ENCODE measurements at regions not wholly inside any gene's neighbourhood (a gene's known extent, or its start where the extent isn't known, plus 50 kb on each side); places are given as distances from the start of the nearest gene placed in this dataset.

GRCh38 chr9:11779971-11780370 lies 913.2 kb upstream of the TYRP1 start:
- Histone ChIP-seq H3K9me3 (ENCODE audit: low read depth, low read length) (peaks cover 2% of the 10 kb centered on the region), H3K36me3 (ENCODE audit: insufficient read depth, low read length) (no peaks in the 10 kb centered on the region), H3K27me3 (ENCODE audit: insufficient read depth, low read length) (no peaks in the 10 kb centered on the region), H3K79me2 (ENCODE audit: insufficient read depth, low read length) (no peaks in the 10 kb centered on the region), H4K20me1 (ENCODE audit: insufficient read depth, low read length) (no peaks in the 10 kb centered on the region), H3K4me1 (ENCODE audit: insufficient read depth, low read length) (no peaks in the 10 kb centered on the region), H3K4me2 (ENCODE audit: insufficient read depth, low read length) (no peak overlapping the region), H3K4me3 (ENCODE audit: insufficient read depth, low read length) (no peak overlapping the region), H2AFZ (ENCODE audit: low read length) (no peak overlapping the region), H3K27ac (ENCODE audit: low read depth, low read length) (no peak overlapping the region)
- no peak for TF ChIP-seq CTCF (IDR thresholded peaks at IDR 0.05; ENCODE audit: extremely low read depth, low read depth, low read length)
- no peak for DNase-seq (ENCODE audit: insufficient read length, low spot score, missing footprints)

GRCh38 chr9:11792870-11793269 lies 900.3 kb upstream of the TYRP1 start:
- no peaks in the 10 kb centered on the region for H4K20me1 ChIP-seq (ENCODE audit: insufficient read depth, low read length)
- no peak overlapping the region for H3K4me3 ChIP-seq (ENCODE audit: insufficient read depth, low read length)
- no peak for TF ChIP-seq CTCF (IDR thresholded peaks at IDR 0.05; ENCODE audit: extremely low read depth, low read depth, low read length)
- peaks cover 8% of the 10 kb centered on the region for H3K9me3 ChIP-seq (ENCODE audit: low read depth, low read length)
- H3K36me3 ChIP-seq (ENCODE audit: insufficient read depth, low read length) = no peaks in the 10 kb centered on the region
- no peaks in the 10 kb centered on the region for H3K27me3 ChIP-seq (ENCODE audit: insufficient read depth, low read length)
- no peak overlapping the region for H3K27ac ChIP-seq (ENCODE audit: low read depth, low read length)
- no peak for DNase-seq (ENCODE audit: insufficient read length, low spot score, missing footprints)
- H2AFZ ChIP-seq (ENCODE audit: low read length) = no peak overlapping the region
- no peaks in the 10 kb centered on the region for H3K4me1 ChIP-seq (ENCODE audit: insufficient read depth, low read length)
- H3K79me2 ChIP-seq (ENCODE audit: insufficient read depth, low read length) = no peaks in the 10 kb centered on the region
- H3K4me2 ChIP-seq (ENCODE audit: insufficient read depth, low read length) = no peak overlapping the region

GRCh38 chr9:11794984-11795383 lies 898.2 kb upstream of the TYRP1 start:
- DNase-seq (ENCODE audit: insufficient read length, low spot score, missing footprints) = no peak
- no peaks in the 10 kb centered on the region for H3K36me3 ChIP-seq (ENCODE audit: insufficient read depth, low read length)
- no peaks in the 10 kb centered on the region for H3K79me2 ChIP-seq (ENCODE audit: insufficient read depth, low read length)
- TF ChIP-seq CTCF (IDR thresholded peaks at IDR 0.05; ENCODE audit: extremely low read depth, low read depth, low read length) = no peak
- peaks cover 8% of the 10 kb centered on the region for H3K9me3 ChIP-seq (ENCODE audit: low read depth, low read length)
- H3K4me3 ChIP-seq (ENCODE audit: insufficient read depth, low read length) = no peak overlapping the region
- no peaks in the 10 kb centered on the region for H3K27me3 ChIP-seq (ENCODE audit: insufficient read depth, low read length)
- no peak overlapping the region for H3K27ac ChIP-seq (ENCODE audit: low read depth, low read length)
- H3K4me1 ChIP-seq (ENCODE audit: insufficient read depth, low read length) = no peaks in the 10 kb centered on the region
- no peak overlapping the region for H3K4me2 ChIP-seq (ENCODE audit: insufficient read depth, low read length)
- H4K20me1 ChIP-seq (ENCODE audit: insufficient read depth, low read length) = no peaks in the 10 kb centered on the region
- H2AFZ ChIP-seq (ENCODE audit: low read length) = no peak overlapping the region

- H3K4me3 ChIP-seq (ENCODE audit: insufficient read depth, low read length) = no peak overlapping the region
- H2AFZ ChIP-seq (ENCODE audit: low read length) = no peak overlapping the region
- H3K27me3 ChIP-seq (ENCODE audit: insufficient read depth, low read length) = no peaks in the 10 kb centered on the region
- H3K9me3 ChIP-seq (ENCODE audit: low read depth, low read length) = no peaks in the 10 kb centered on the region
- H3K27ac ChIP-seq (ENCODE audit: low read depth, low read length) = no peak overlapping the region
- H4K20me1 ChIP-seq (ENCODE audit: insufficient read depth, low read length) = no peaks in the 10 kb centered on the region
- no peaks in the 10 kb centered on the region for H3K36me3 ChIP-seq (ENCODE audit: insufficient read depth, low read length)
- no peak for TF ChIP-seq CTCF (IDR thresholded peaks at IDR 0.05; ENCODE audit: extremely low read depth, low read depth, low read length)
- H3K79me2 ChIP-seq (ENCODE audit: insufficient read depth, low read length) = no peaks in the 10 kb centered on the region
- H3K4me2 ChIP-seq (ENCODE audit: insufficient read depth, low read length) = no peak overlapping the region
- H3K4me1 ChIP-seq (ENCODE audit: insufficient read depth, low read length) = no peaks in the 10 kb centered on the region
- no peak for DNase-seq (ENCODE audit: insufficient read length, low spot score, missing footprints)
These were observed 887.2 kb upstream of the TYRP1 start for GRCh38 chr9:11805969-11806368.

All from osteoblast (primary cell).